Caki2 (cell line): ENCODE measurements at regions not wholly inside any gene's neighbourhood (a gene's known extent, or its start where the extent isn't known, plus 50 kb on each side); places are given as distances from the start of the nearest gene placed in this dataset.
A peak's percentile ranks its signal among the peaks of the same experiment; 100 is the strongest.
"Not testable (repeated sequence)": the region's sequence is repeated elsewhere in the genome, so short reads cannot be mapped to it uniquely, and the experiment has no call there.

ENCODE experiments used
- DNase-seq: peaks from one replicate; pipeline ENCODE4 v3.0.0-alpha.2; 2015; ENCODE audit warnings: low read depth
- in situ Hi-C: cut with HindIII; loops from 2 replicates; pipeline ENCODE4 v1.10.0; 2016; ENCODE audit warnings: low sequenced_read_pairs, low pct_unique_long_range_greater_than_20kb, mixed read lengths

DNA sequence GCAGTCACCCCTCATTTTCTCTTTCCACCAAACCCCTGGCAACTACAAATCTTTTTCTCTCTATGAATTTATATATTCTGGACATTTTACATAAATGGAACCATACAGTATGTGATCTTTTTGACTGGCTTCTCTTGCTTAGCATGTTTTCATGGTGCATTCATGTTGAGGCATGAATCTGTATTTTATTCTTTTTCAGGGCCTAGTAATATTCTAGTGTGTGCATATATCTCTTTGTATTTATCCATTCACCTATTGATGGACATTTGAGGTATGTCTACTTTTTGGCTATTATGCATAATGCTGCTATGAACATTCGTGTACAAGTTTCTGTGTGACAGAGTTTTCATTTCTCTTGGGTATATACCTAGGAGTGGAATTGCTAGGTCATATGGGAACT is 78.2 kb downstream of the HACD1 start:
- in situ Hi-C loops, result no loop called here
- no peak for DNase-seq

- no peak for DNase-seq
- in situ Hi-C loops, result no loop called here
Observed at GRCh38 chr10:17537281-17537680, 79.9 kb downstream of the HACD1 start.

GRCh38 chr10:17536221-17536620 is 81.0 kb downstream of the HACD1 start:
- in situ Hi-C loops, result no loop called here
- DNase-seq, result no peak

- in situ Hi-C loops, result no loop called here
- no peak for DNase-seq
Observed at GRCh38 chr10:17533731-17534130, 79.3 kb upstream of the ST8SIA6 start.

GRCh38 chr10:17528306-17528862 is 74.0 kb upstream of the ST8SIA6 start:
- in situ Hi-C loops, result no loop called here
- DNase-seq, result no peak

- DNase-seq, result no peak
- in situ Hi-C loops, result no loop called here
Observed at GRCh38 chr10:17527514-17528146, 73.2 kb upstream of the ST8SIA6 start.

GRCh38 chr10:17526571-17526970 is 72.2 kb upstream of the ST8SIA6 start:
- DNase-seq, in situ Hi-C loops: not testable (repeated sequence)

- in situ Hi-C loops, result no loop called here
- DNase-seq, result no peak
Observed at GRCh38 chr10:17523917-17524316, 69.5 kb upstream of the ST8SIA6 start.

DNA sequence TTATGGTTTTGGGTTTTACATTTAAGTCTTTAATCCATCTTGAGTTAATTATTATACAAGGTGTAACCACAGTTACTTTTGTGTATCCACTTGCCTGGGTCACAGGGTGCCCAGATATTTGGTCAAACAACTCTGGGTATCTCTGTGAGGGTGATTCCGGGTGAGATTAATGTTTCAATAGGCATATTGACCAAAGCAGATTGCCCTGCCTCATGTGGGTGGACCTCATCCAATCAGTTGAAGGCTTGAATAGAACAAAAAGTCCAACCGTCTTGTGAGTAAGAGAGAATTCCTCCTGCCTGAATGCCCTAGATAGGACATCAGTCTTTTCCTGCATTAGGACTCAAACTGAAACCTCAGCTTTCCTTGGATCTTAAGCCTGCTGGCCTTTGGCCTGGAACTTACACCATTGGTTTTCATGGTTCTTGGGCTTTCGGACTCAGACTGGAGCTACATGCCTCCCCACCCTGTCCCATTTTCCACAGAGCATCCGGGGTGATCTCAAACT is 68.9 kb upstream of the ST8SIA6 start:
- no peak for DNase-seq
- in situ Hi-C loops, result no loop called here

DNA sequence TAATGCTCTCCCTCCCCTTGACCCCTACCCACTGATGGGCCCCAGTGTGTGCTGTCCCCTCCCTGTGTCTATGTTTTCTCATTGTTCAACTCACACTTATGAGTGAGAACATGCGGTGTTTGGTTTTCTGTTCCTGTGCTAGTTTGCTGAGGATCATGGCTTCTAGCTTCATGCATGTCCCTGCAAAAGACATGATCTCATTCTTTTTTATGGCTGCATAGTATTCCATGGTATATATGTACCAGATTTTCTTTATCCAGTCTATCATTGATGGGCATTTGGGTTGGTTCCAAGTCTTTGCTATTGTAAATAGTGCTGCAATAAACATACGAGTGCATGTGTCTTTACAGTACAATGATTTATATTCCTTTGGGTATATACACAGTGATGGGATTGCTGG is 67.9 kb upstream of the ST8SIA6 start:
- DNase-seq, in situ Hi-C loops: not testable (repeated sequence)

DNA sequence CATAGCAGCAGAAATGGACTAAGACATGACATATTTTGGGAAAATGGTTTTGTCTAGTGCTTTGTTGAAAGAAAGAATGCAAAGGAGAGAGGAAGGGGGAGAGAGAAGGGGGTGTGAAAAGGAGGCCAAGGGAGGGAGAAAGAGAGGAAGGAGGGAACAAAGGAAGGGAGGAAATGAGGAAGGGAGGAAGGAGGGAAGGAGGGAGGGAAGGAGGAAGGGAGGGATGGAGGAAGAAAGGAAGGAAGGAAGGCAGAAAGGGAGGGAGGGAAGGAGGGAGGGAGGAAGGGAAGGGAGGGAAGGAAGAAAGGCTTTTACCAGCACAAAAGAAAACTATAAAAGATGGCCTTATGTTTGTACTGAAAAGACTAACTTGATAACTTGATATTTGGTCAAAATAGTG is 65.1 kb upstream of the ST8SIA6 start:
- no peak for DNase-seq
- in situ Hi-C loops, result no loop called here

GRCh38 chr10:17518338-17518737 is 63.9 kb upstream of the ST8SIA6 start:
- in situ Hi-C loops, result no loop called here
- DNase-seq, result no peak

DNA sequence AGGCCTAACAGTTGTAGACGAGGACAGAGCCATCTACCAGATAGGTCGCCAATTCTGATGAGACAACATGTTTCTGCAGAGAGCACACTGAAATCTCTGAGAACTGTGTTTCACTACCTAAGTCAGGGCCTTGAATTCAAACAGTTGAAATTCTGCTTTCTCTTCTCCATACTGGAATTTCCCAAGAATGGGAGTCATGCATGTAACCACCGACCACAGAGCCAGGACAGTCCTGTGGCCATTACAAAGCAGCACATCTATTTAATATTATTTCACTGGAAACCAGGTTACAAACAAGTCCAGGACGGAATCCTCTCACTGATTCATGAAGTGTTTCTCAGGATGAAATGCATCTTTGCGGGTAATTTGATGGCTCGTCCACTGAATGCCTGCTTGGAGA is 62.0 kb upstream of the ST8SIA6 start:
- in situ Hi-C loops, result no loop called here
- DNase-seq, result peak; percentile 19

GRCh38 chr10:17512341-17513001 is 58.1 kb upstream of the ST8SIA6 start:
- peak; percentile 96 for DNase-seq
- in situ Hi-C loops, result no loop called here

DNA sequence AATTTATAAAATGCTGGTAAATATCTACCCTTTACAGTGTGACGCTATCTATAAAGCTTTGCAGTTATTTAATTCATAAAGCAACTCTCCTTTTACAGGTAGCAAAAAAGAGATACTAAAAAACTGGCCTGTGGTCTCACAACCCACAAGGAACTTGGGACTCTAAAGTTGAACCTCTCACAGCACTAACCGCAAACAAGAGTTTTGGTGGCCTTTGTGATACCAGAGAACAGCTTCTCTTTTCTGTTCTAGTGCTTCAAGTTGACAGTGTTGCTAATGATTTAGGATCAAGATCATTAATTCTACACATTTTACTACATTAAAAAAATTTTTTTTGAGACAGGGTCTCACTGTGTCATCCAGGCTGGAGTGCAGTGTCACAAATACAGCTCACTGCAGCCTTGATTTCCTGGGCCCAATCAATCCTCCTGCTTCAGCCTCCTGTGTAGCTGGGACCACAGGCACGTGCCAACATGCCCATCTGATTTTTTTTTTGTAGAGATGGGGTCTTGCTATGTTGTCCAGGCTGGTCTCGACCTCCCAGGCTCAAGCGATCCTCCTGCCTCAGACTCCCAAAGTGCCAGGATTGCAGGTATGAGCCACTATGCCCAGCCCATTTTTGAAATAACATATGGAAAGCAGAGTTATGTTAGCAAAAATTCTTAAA is 56.0 kb upstream of the ST8SIA6 start:
- in situ Hi-C loops, result no loop called here
- DNase-seq, result no peak

- DNase-seq, result no peak
- in situ Hi-C loops, result no loop called here
Observed at GRCh38 chr10:17507538-17507937, 53.1 kb upstream of the ST8SIA6 start.

- no peak for DNase-seq
- in situ Hi-C loops, result no loop called here
Observed at GRCh38 chr10:17506856-17507471, 52.6 kb upstream of the ST8SIA6 start.

GRCh38 chr10:17506390-17506789 is 52.0 kb upstream of the ST8SIA6 start:
- DNase-seq, result no peak
- in situ Hi-C loops, result no loop called here
